OCI-LY1 (cell line): ENCODE measurements at regions not wholly inside any gene's neighbourhood (a gene's known extent, or its start where the extent isn't known, plus 50 kb on each side); places are given as distances from the start of the nearest gene placed in this dataset.

ENCODE experiments used
- CTCF ChIP-seq: fragments of 200-600 bp; sonication (generic), shearing (Covaris generic); IDR thresholded peaks from 2 replicates; pipeline ENCODE4 v1.5.1; 2017; ENCODE audit warnings: mild to moderate bottlenecking, antibody characterized with exemption, low read length, moderate library complexity, mixed read lengths
- EZH2 ChIP-seq: fragments of 200-600 bp; sonication (generic), shearing (Covaris generic); IDR thresholded peaks from 2 replicates; pipeline ENCODE4 v1.8.0; 2017; ENCODE audit warnings: borderline replicate concordance, mixed run types, mild to moderate bottlenecking, antibody characterized with exemption, low read length, moderate library complexity, mixed read lengths

- TF ChIP-seq CTCF: no peak
- TF ChIP-seq EZH2: no peak
Measured at GRCh38 chr6:105832313-105832761, 253.8 kb upstream of the PRDM1 start.
